HG03097 (cell line): ENCODE measurements at regions not wholly inside any gene's neighbourhood (a gene's known extent, or its start where the extent isn't known, plus 50 kb on each side); places are given as distances from the start of the nearest gene placed in this dataset.

Source experiments
- ATAC-seq: cut with Tn5 transposase; IDR thresholded peaks from one replicate; pipeline ENCODE4 v1.9.1; 2021; ENCODE audit not compliant: unreplicated experiment, low FRiP score

- no peak for ATAC-seq
These were observed 555.8 kb upstream of the IL12A start for GRCh38 chr3:159432682-159433340.

GRCh38 chr3:159439346-159439745 is 549.3 kb upstream of the IL12A start:
- ATAC-seq: no peak

- no peak for ATAC-seq
These were observed 547.4 kb upstream of the IL12A start for GRCh38 chr3:159441279-159441678.

GRCh38 chr3:159443266-159443665 is 545.4 kb upstream of the IL12A start:
- no peak for ATAC-seq

- ATAC-seq: no peak
These were observed 540.8 kb upstream of the IL12A start for GRCh38 chr3:159447841-159448240.

GRCh38 chr3:159448902-159449301 is 539.7 kb upstream of the IL12A start:
- no peak for ATAC-seq

GRCh38 chr3:159451067-159451466 is 537.6 kb upstream of the IL12A start:
- no peak for ATAC-seq

- ATAC-seq: no peak
These were observed 537.2 kb upstream of the IL12A start for GRCh38 chr3:159451482-159451881.

- ATAC-seq: no peak
These were observed 535.6 kb upstream of the IL12A start for GRCh38 chr3:159453036-159453435.

GRCh38 chr3:159453945-159454344 is 534.7 kb upstream of the IL12A start:
- no peak for ATAC-seq

- ATAC-seq: no peak
These were observed 532.9 kb upstream of the IL12A start for GRCh38 chr3:159455741-159456181.

GRCh38 chr3:159458010-159458409 is 530.6 kb upstream of the IL12A start:
- ATAC-seq: no peak

GRCh38 chr3:159458982-159459381 is 529.7 kb upstream of the IL12A start:
- ATAC-seq: no peak

GRCh38 chr3:159472611-159473010 is 516.0 kb upstream of the IL12A start:
- no peak for ATAC-seq

GRCh38 chr3:159473206-159473605 is 515.4 kb upstream of the IL12A start:
- ATAC-seq: no peak

GRCh38 chr3:159480046-159480445 is 508.6 kb upstream of the IL12A start:
- no peak for ATAC-seq

GRCh38 chr3:159482241-159482993 is 506.2 kb upstream of the IL12A start:
- no peak for ATAC-seq

- ATAC-seq: no peak
These were observed 505.7 kb upstream of the IL12A start for GRCh38 chr3:159482994-159483367.

GRCh38 chr3:159486580-159486979 is 502.1 kb upstream of the IL12A start:
- no peak for ATAC-seq

- ATAC-seq: no peak
These were observed 501.3 kb upstream of the IL12A start for GRCh38 chr3:159487304-159487703.

- ATAC-seq: no peak
These were observed 500.0 kb upstream of the IL12A start for GRCh38 chr3:159488602-159489001.

- ATAC-seq: no peak
These were observed 491.3 kb upstream of the IL12A start for GRCh38 chr3:159497361-159497760.
